ENCODE measurements at regions not wholly inside any gene's neighbourhood (a gene's known extent, or its start where the extent isn't known, plus 50 kb on each side); places are given as distances from the start of the nearest gene placed in this dataset.
A peak's percentile ranks its signal among the peaks of the same experiment; 100 is the strongest.

DNA sequence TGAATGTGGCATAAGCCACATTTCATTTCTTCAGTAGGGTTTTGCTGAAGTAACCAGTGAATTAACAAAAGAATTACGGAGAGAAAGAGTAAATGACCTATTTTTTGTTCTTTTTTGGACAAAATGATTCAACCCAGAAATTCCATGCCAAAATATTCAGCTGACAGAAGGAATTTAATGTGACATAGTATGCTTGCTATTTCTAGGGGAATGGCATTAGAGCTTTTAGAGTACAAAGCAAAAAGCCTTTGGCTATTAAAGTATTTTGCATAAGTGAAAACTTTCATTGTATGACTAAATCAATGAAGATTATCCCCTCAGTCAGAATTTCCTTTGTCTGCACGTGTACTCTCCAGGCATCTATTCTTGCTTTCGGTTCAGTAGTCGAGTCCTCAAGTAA lies 465.3 kb downstream of the COG6 start:
- TF ChIP-seq, protein P1, sequence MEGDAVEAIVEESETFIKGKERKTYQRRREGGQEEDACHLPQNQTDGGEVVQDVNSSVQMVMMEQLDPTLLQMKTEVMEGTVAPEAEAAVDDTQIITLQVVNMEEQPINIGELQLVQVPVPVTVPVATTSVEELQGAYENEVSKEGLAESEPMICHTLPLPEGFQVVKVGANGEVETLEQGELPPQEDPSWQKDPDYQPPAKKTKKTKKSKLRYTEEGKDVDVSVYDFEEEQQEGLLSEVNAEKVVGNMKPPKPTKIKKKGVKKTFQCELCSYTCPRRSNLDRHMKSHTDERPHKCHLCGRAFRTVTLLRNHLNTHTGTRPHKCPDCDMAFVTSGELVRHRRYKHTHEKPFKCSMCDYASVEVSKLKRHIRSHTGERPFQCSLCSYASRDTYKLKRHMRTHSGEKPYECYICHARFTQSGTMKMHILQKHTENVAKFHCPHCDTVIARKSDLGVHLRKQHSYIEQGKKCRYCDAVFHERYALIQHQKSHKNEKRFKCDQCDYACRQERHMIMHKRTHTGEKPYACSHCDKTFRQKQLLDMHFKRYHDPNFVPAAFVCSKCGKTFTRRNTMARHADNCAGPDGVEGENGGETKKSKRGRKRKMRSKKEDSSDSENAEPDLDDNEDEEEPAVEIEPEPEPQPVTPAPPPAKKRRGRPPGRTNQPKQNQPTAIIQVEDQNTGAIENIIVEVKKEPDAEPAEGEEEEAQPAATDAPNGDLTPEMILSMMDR (IDR thresholded peaks at IDR 0.05; ENCODE audit: insufficient read depth, low read depth, low read length): no peak
- TF ChIP-seq EZH2 (IDR thresholded peaks at IDR 0.05; ENCODE audit: insufficient read depth, low read length): no peak
- Mint-ChIP-seq H3K36me3 (ENCODE audit: low read depth, unreplicated experiment) (no peaks in the 10 kb centered on the region), H3K9me3 (ENCODE audit: unreplicated experiment) (peaks cover 5% of the 10 kb centered on the region), H3K27ac (ENCODE audit: unreplicated experiment) (no peak overlapping the region), H3K27me3 (ENCODE audit: low read depth, unreplicated experiment) (peaks cover 5% of the 10 kb centered on the region), H3K4me1 (ENCODE audit: low read depth, unreplicated experiment) (peaks cover 10% of the 10 kb centered on the region), H3K4me3 (ENCODE audit: unreplicated experiment) (no peak overlapping the region)
- H3K79me2 ChIP-seq (ENCODE audit: insufficient read depth, low read length): no peaks in the 10 kb centered on the region
- no peaks in the 10 kb centered on the region for H4K20me1 ChIP-seq (ENCODE audit: insufficient read depth, low read length)
- peak; percentile 76 for DNase-seq (ENCODE audit: low read depth)
- H2AFZ ChIP-seq (ENCODE audit: low read depth, low read length): no peak overlapping the region
- H3K4me2 ChIP-seq (ENCODE audit: low read length): no peak overlapping the region
- H3K9ac ChIP-seq (ENCODE audit: low read length): no peak overlapping the region
- FAIRE-seq: peak; percentile 49
- H3K9me3 ChIP-seq (ENCODE audit: insufficient read depth, low read depth, low read length): peaks cover 3% of the 10 kb centered on the region
- H3K27ac ChIP-seq (ENCODE audit: low read depth, low read length): no peak overlapping the region
- H3K4me1 ChIP-seq (ENCODE audit: insufficient read depth, low read length): peaks cover 5% of the 10 kb centered on the region
- no peaks in the 10 kb centered on the region for H3K27me3 ChIP-seq (ENCODE audit: insufficient read depth, low read length)
- no peak overlapping the region for H3K4me3 ChIP-seq (ENCODE audit: insufficient read depth, low read depth, low read length)
- no peaks in the 10 kb centered on the region for H3K36me3 ChIP-seq (ENCODE audit: insufficient read depth, low read length)

DNA sequence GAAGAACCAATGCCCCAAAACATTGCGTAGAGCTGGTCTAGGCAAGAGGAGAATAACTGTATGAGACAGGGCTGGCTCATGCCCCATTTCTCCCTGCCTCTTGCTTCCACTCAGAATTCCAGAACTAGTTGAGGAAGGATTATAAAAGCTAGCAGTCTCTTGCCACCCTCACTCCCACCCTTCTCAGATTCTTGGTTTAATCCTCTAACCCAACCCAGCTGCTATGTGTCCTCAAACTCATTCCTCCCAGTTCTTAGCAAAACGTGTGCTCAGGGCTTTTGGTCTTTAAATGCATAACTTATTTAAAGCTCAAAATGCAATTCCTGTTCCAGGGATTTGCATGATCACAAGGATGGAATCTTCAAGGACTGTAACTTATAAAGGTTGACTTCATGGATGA lies 466.3 kb downstream of the COG6 start:
- TF ChIP-seq, protein P1 (IDR thresholded peaks at IDR 0.05; ENCODE audit: insufficient read depth, low read depth, low read length): no peak
- TF ChIP-seq EZH2 (IDR thresholded peaks at IDR 0.05; ENCODE audit: insufficient read depth, low read length): no peak
- H3K27me3 ChIP-seq (ENCODE audit: insufficient read depth, low read length): no peaks in the 10 kb centered on the region
- no peak overlapping the region for H3K4me2 ChIP-seq (ENCODE audit: low read length)
- peaks cover 3% of the 10 kb centered on the region for H3K9me3 ChIP-seq (ENCODE audit: insufficient read depth, low read depth, low read length)
- H3K9ac ChIP-seq (ENCODE audit: low read length): no peak overlapping the region
- no peak overlapping the region for H3K4me3 Mint-ChIP-seq (ENCODE audit: unreplicated experiment)
- H3K4me1 ChIP-seq (ENCODE audit: insufficient read depth, low read length): no peaks in the 10 kb centered on the region
- H3K4me3 ChIP-seq (ENCODE audit: insufficient read depth, low read depth, low read length): no peak overlapping the region
- H3K9me3 Mint-ChIP-seq (ENCODE audit: unreplicated experiment): peaks cover 5% of the 10 kb centered on the region
- no peaks in the 10 kb centered on the region for H4K20me1 ChIP-seq (ENCODE audit: insufficient read depth, low read length)
- H3K27me3 Mint-ChIP-seq (ENCODE audit: low read depth, unreplicated experiment): peaks cover 5% of the 10 kb centered on the region
- H3K79me2 ChIP-seq (ENCODE audit: insufficient read depth, low read length): no peaks in the 10 kb centered on the region
- no peak overlapping the region for H2AFZ ChIP-seq (ENCODE audit: low read depth, low read length)
- no peak overlapping the region for H3K27ac ChIP-seq (ENCODE audit: low read depth, low read length)
- H3K27ac Mint-ChIP-seq (ENCODE audit: unreplicated experiment): no peak overlapping the region
- FAIRE-seq (no peak), DNase-seq (ENCODE audit: low read depth) (no peak)
- no peaks in the 10 kb centered on the region for H3K36me3 ChIP-seq (ENCODE audit: insufficient read depth, low read length)
- H3K4me1 Mint-ChIP-seq (ENCODE audit: low read depth, unreplicated experiment): peaks cover 2% of the 10 kb centered on the region
- H3K36me3 Mint-ChIP-seq (ENCODE audit: low read depth, unreplicated experiment): no peaks in the 10 kb centered on the region

DNA sequence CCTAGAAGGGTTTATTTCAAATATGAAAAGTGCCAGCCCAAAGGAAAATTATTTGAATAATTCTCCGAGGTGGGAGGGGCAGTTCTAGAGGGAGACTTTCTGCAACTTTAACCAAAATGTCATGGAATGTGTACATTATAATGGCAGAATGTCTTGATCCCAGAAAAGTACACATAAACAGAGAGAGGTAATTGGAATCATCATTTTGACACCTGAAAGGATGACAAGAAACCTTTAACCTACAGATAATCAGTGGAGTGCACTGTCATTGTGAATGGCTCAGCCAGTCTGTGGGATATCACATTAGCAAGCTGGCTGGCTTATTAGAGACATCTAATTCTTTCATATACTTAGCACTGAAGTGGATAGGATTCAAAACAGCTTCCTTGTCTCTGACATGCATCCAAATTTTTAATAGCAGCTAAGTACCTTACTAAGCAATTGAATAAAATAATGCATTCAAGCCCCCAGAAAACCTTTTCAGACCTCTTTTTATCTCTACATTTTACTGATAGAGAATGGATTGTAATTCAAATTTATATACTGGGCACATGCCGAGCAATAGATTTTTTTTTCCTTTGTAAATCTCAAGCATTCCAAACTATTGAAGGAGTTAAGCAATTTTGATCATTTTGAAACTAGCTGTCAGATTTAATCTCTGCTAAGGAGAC lies 468.6 kb downstream of the COG6 start:
- no peak overlapping the region for H3K27ac Mint-ChIP-seq (ENCODE audit: unreplicated experiment)
- peaks cover 5% of the 10 kb centered on the region for H3K27me3 Mint-ChIP-seq (ENCODE audit: low read depth, unreplicated experiment)
- H3K9me3 Mint-ChIP-seq (ENCODE audit: unreplicated experiment): peaks cover 5% of the 10 kb centered on the region

More for the DNA sequence above, 468.6 kb downstream of the COG6 start:
- Histone ChIP-seq H4K20me1 (ENCODE audit: insufficient read depth, low read length) (no peaks in the 10 kb centered on the region), H2AFZ (ENCODE audit: low read depth, low read length) (no peak overlapping the region), H3K27me3 (ENCODE audit: insufficient read depth, low read length) (no peaks in the 10 kb centered on the region), H3K4me2 (ENCODE audit: low read length) (no peak overlapping the region), H3K27ac (ENCODE audit: low read depth, low read length) (no peak overlapping the region), H3K36me3 (ENCODE audit: insufficient read depth, low read length) (no peaks in the 10 kb centered on the region), H3K79me2 (ENCODE audit: insufficient read depth, low read length) (no peaks in the 10 kb centered on the region), H3K9ac (ENCODE audit: low read length) (no peak overlapping the region), H3K4me1 (ENCODE audit: insufficient read depth, low read length) (no peaks in the 10 kb centered on the region), H3K9me3 (ENCODE audit: insufficient read depth, low read depth, low read length) (peaks cover 3% of the 10 kb centered on the region), H3K4me3 (ENCODE audit: insufficient read depth, low read depth, low read length) (no peak overlapping the region)
- TF ChIP-seq, protein P1 (IDR thresholded peaks at IDR 0.05; ENCODE audit: insufficient read depth, low read depth, low read length): no peak
- no peak for TF ChIP-seq EZH2 (IDR thresholded peaks at IDR 0.05; ENCODE audit: insufficient read depth, low read length)
- FAIRE-seq (no peak), DNase-seq (ENCODE audit: low read depth) (no peak)
- H3K4me1 Mint-ChIP-seq (ENCODE audit: low read depth, unreplicated experiment): peaks cover 2% of the 10 kb centered on the region
- no peak overlapping the region for H3K4me3 Mint-ChIP-seq (ENCODE audit: unreplicated experiment)
- peaks cover under 1% of the 10 kb centered on the region for H3K36me3 Mint-ChIP-seq (ENCODE audit: low read depth, unreplicated experiment)

Measured in astrocyte (in vitro differentiated cells and primary cell).